IMR-90 (cell line): ENCODE measurements at regions not wholly inside any gene's neighbourhood (a gene's known extent, or its start where the extent isn't known, plus 50 kb on each side); places are given as distances from the start of the nearest gene placed in this dataset.

ENCODE experiments used
- ATAC-seq: fragments of 200-7000 bp; cut with Tn5 transposase; 2 replicates; pipeline ENCODE4 v1.9.1; 2020; ENCODE audit warnings: low read depth, mild to moderate bottlenecking, moderate library complexity
- BruUV-seq: library from RNA; stranded (reverse); fragments of 400-500 nt; replicated peaks from 2 replicates; lab custom pipeline; 2021; lab: Mats Ljungman, UMichigan
- CTCF ChIA-PET: fragments of 300-600 bp; formaldehyde crosslinking; extraction: SDS; loops from one replicate; lab custom pipeline; 2021; ENCODE audit warnings: antibody characterized with exemption; lab: Yijun Ruan, JAX
- POLR2A ChIA-PET: fragments of 300-600 bp; sonication (Branson Sonifier 250); formaldehyde crosslinking; loops from one replicate; lab custom pipeline; 2022; ENCODE audit warnings: antibody characterized with exemption; ENCODE audit not compliant: unreplicated experiment; lab: Charles Lee
- DNase-seq: peaks from one replicate; pipeline ENCODE4 v3.0.0; 2013
- H2AFZ ChIP-seq: replicated peaks from 2 replicates; pipeline ENCODE3; 2013; ENCODE audit warnings: low read length, mild to moderate bottlenecking; ENCODE audit not compliant: poor library complexity
- H2AK5ac ChIP-seq: 2 replicates; pipeline ENCODE4 v1.6.1; 2013; ENCODE audit warnings: low read depth, low read length, inconsistent platforms
- H2AK9ac ChIP-seq: replicated peaks from 2 replicates; pipeline ENCODE3; 2013; ENCODE audit warnings: mild to moderate bottlenecking, low read depth, low read length, moderate library complexity; ENCODE audit not compliant: poor library complexity
- H2BK120ac ChIP-seq: 2 replicates; pipeline ENCODE4 v1.6.1; 2013; ENCODE audit warnings: low read depth, low read length, inconsistent platforms
- H2BK15ac ChIP-seq: 3 replicates; pipeline ENCODE4 v1.6.1; 2013; ENCODE audit warnings: low read depth, low read length, inconsistent platforms
- H2BK20ac ChIP-seq: 2 replicates; pipeline ENCODE4 v1.6.1; 2013; ENCODE audit warnings: low read depth, mild to moderate bottlenecking, inconsistent platforms, low read length, moderate library complexity
- H2BK5ac ChIP-seq: 2 replicates; pipeline ENCODE4 v1.6.1; 2013; ENCODE audit warnings: mild to moderate bottlenecking, low read depth, low read length, inconsistent platforms; ENCODE audit not compliant: poor library complexity, severe bottlenecking
- H3K14ac ChIP-seq: replicated peaks from 2 replicates; pipeline ENCODE4 v1.6.1; 2013; ENCODE audit warnings: low read depth, low read length, inconsistent platforms
- H3K18ac ChIP-seq: 2 replicates; pipeline ENCODE4 v1.6.1; 2013; ENCODE audit warnings: low read depth, low read length, control low read depth
- H3K23ac ChIP-seq: 2 replicates; pipeline ENCODE4 v1.6.1; 2013; ENCODE audit warnings: low read depth, low read length, inconsistent platforms
- H3K27ac ChIP-seq: 2 replicates; pipeline ENCODE4 v1.5.1; 2013; ENCODE audit warnings: mild to moderate bottlenecking, control low read depth, low read length; ENCODE audit not compliant: insufficient read depth
- H3K27me3 ChIP-seq: 2 replicates; pipeline ENCODE4 v1.6.1; 2013; ENCODE audit warnings: low read length; ENCODE audit not compliant: control insufficient read depth, insufficient read depth
- H3K36me3 ChIP-seq: 2 replicates; pipeline ENCODE4 v1.6.1; 2013; ENCODE audit warnings: low read length, mixed read lengths; ENCODE audit not compliant: control insufficient read depth, insufficient read depth
- H3K4ac ChIP-seq: 2 replicates; pipeline ENCODE4 v1.6.1; 2013; ENCODE audit warnings: low read depth, low read length, inconsistent platforms
- H3K4me1 ChIP-seq: 2 replicates; pipeline ENCODE4 v1.6.1; 2013; ENCODE audit warnings: low read length, mixed read lengths; ENCODE audit not compliant: control insufficient read depth, insufficient read depth
- H3K4me2 ChIP-seq: 2 replicates; pipeline ENCODE4 v1.6.1; 2013; ENCODE audit warnings: low read depth, mild to moderate bottlenecking, control low read depth, low read length, moderate library complexity
- H3K4me3 ChIP-seq: 2 replicates; pipeline ENCODE4 v1.5.1; 2013; ENCODE audit warnings: low read depth, mild to moderate bottlenecking, control low read depth, low read length, moderate library complexity; ENCODE audit not compliant: insufficient read depth
- H3K56ac ChIP-seq: 2 replicates; pipeline ENCODE4 v1.6.1; 2013; ENCODE audit warnings: low read length, inconsistent platforms; ENCODE audit not compliant: insufficient read depth; ENCODE audit errors: extremely low read depth
- H3K79me1 ChIP-seq, 2 experiments: 2 replicates each; pipeline ENCODE4 v1.6.1; 2013; ENCODE audit warnings: low read length in 2 of 2, inconsistent platforms in 1 of 2, low read depth in 1 of 2
- H3K9ac ChIP-seq: 2 replicates; pipeline ENCODE4 v1.6.1; 2013; ENCODE audit warnings: low read depth, low read length, control low read depth
- H3K9me1 ChIP-seq: 2 replicates; pipeline ENCODE4 v1.6.1; 2013; ENCODE audit warnings: low read length, inconsistent platforms; ENCODE audit not compliant: insufficient read depth
- H3K9me3 ChIP-seq: 2 replicates; pipeline ENCODE4 v1.6.1; 2013; ENCODE audit warnings: low read length; ENCODE audit not compliant: control insufficient read depth, insufficient read depth
- H4K20me1 ChIP-seq: 2 replicates; pipeline ENCODE4 v1.6.1; 2013; ENCODE audit warnings: low read length, inconsistent platforms; ENCODE audit not compliant: insufficient read depth
- H4K5ac ChIP-seq: 2 replicates; pipeline ENCODE4 v1.6.1; 2013; ENCODE audit warnings: mild to moderate bottlenecking, low read depth, low read length, control low read depth
- H4K8ac ChIP-seq, 2 experiments: 2 replicates each; pipeline ENCODE4 v1.6.1; 2013; ENCODE audit warnings: low read depth in 2 of 2, low read length in 2 of 2, control low read depth in 1 of 2, inconsistent platforms in 1 of 2
- H4K91ac ChIP-seq: 2 replicates; pipeline ENCODE4 v1.6.1; 2013; ENCODE audit warnings: low read depth, low read length, inconsistent platforms; ENCODE audit not compliant: insufficient read depth
- BHLHE40 ChIP-seq: fragments of 150-350 bp; IDR thresholded peaks from 2 replicates; pipeline ENCODE4 v1.6.1; 2016; ENCODE audit warnings: mild to moderate bottlenecking, low read depth, low read length
- CEBPB ChIP-seq: IDR thresholded peaks from 2 replicates; pipeline ENCODE4 v1.6.1; 2012; ENCODE audit warnings: low read depth, low read length, improper control_type of control experiment
- CHD1 ChIP-seq: IDR thresholded peaks from 2 replicates; pipeline ENCODE4 v1.6.1; 2012; ENCODE audit warnings: low read depth, low read length, improper control_type of control experiment
- CTCF ChIP-seq: conservative IDR thresholded peaks from 2 replicates; pipeline ENCODE4 v1.5.1; 2012; ENCODE audit warnings: mild to moderate bottlenecking, low read depth, low read length, improper control_type of control experiment
- ELK1 ChIP-seq: fragments of 150-350 bp; IDR thresholded peaks from 2 replicates; pipeline ENCODE4 v1.6.1; 2016; ENCODE audit warnings: low read depth, mild to moderate bottlenecking, low read length, moderate library complexity, borderline replicate concordance
- FOS ChIP-seq: fragments of 150-350 bp; IDR thresholded peaks from 2 replicates; pipeline ENCODE4 v1.6.1; 2016; ENCODE audit warnings: low read depth, low read length
- MAFK ChIP-seq: IDR thresholded peaks from 2 replicates; pipeline ENCODE4 v1.6.1; 2012; ENCODE audit warnings: low read depth, low read length, improper control_type of control experiment
- MAZ ChIP-seq: IDR thresholded peaks from 2 replicates; pipeline ENCODE4 v1.6.1; 2012; ENCODE audit warnings: low read depth, mild to moderate bottlenecking, low read length, improper control_type of control experiment, moderate library complexity, borderline replicate concordance
- MXI1 ChIP-seq: IDR thresholded peaks from 2 replicates; pipeline ENCODE4 v1.6.1; 2012; ENCODE audit warnings: low read depth, mild to moderate bottlenecking, low read length, moderate library complexity, borderline replicate concordance
- NFE2L2 ChIP-seq: fragments of 150-350 bp; IDR thresholded peaks from 2 replicates; pipeline ENCODE4 v1.6.1; 2016; ENCODE audit warnings: low read depth, mild to moderate bottlenecking, low read length
- POLR2A ChIP-seq: IDR thresholded peaks from 2 replicates; pipeline ENCODE4 v1.6.1; 2012; ENCODE audit warnings: mild to moderate bottlenecking, low read depth, low read length
- RAD21 ChIP-seq: IDR thresholded peaks from 2 replicates; pipeline ENCODE4 v1.6.1; 2012; ENCODE audit warnings: low read length, improper control_type of control experiment
- RCOR1 ChIP-seq: IDR thresholded peaks from 2 replicates; pipeline ENCODE4 v1.6.1; 2012; ENCODE audit warnings: mild to moderate bottlenecking, low read length, improper control_type of control experiment; ENCODE audit not compliant: insufficient replicate concordance
- RFX5 ChIP-seq: IDR thresholded peaks from 2 replicates; pipeline ENCODE4 v1.8.0; 2012; ENCODE audit warnings: low read depth, mild to moderate bottlenecking, low read length, moderate library complexity
- SMC3 ChIP-seq: fragments of 150-350 bp; IDR thresholded peaks from 2 replicates; pipeline ENCODE4 v1.6.1; 2016; ENCODE audit warnings: low read depth, mild to moderate bottlenecking, antibody characterized with exemption, low read length, moderate library complexity
- WGBS, 2 experiments: methylation state at CpG; one replicate each; pipeline versions ENCODE4 v1.1.5 to v1.1.7; 2013; ENCODE audit warnings: missing lambda C conversion rate in 2 of 2; ENCODE audit not compliant: insufficient read length in 1 of 2; ENCODE audit errors: extremely low coverage in 2 of 2; 5-methylcytosine and 5-hydroxymethylcytosine counted together
- dilution Hi-C: fragments of 300-500 bp; cut with HindIII; formaldehyde crosslinking; loops from one replicate; pipeline ENCODE4 v1.14.3; 2018; ENCODE audit warnings: low sequenced_read_pairs; ENCODE audit not compliant: unreplicated experiment
- in situ Hi-C: fragments of 300-500 bp; cut with MboI; formaldehyde crosslinking; loops from 3 replicates; pipeline ENCODE4 v1.14.3; 2019; ENCODE audit warnings: low sequenced_read_pairs, inconsistent platforms, mixed read lengths
- intact Hi-C: fragments of 100-400 bp; cut with micrococcal nuclease; formaldehyde crosslinking; loops from 2 replicates; pipeline ENCODE4 v1.10.0; 2022
- TF ChIP-seq, protein P1 (sequence below): fragments of 150-350 bp; IDR thresholded peaks from 2 replicates; pipeline ENCODE4 v1.6.1; 2017; ENCODE audit warnings: mild to moderate bottlenecking, antibody characterized with exemption, low read length, low read depth

- no peak for TF ChIP-seq MAFK
- no peak for TF ChIP-seq MAZ
- no peak for TF ChIP-seq CTCF
- no peak for TF ChIP-seq ELK1
- TF ChIP-seq BHLHE40, result no peak
- TF ChIP-seq, protein P1, sequence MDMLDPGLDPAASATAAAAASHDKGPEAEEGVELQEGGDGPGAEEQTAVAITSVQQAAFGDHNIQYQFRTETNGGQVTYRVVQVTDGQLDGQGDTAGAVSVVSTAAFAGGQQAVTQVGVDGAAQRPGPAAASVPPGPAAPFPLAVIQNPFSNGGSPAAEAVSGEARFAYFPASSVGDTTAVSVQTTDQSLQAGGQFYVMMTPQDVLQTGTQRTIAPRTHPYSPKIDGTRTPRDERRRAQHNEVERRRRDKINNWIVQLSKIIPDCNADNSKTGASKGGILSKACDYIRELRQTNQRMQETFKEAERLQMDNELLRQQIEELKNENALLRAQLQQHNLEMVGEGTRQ, result no peak
- TF ChIP-seq RCOR1, result no peak
- no peak for TF ChIP-seq MXI1
- no peak for TF ChIP-seq SMC3
- TF ChIP-seq NFE2L2, result no peak
- TF ChIP-seq RFX5, result no peak
- no peak for TF ChIP-seq POLR2A
- no peak for TF ChIP-seq CEBPB
- no peak for TF ChIP-seq FOS
- no peak for TF ChIP-seq RAD21
- no peak for TF ChIP-seq CHD1
- no TSS peak for BruUV-seq
- POLR2A ChIA-PET, result no interaction called here
- H3K27ac ChIP-seq, result no peak overlapping the region
- no peak overlapping the region for H3K9ac ChIP-seq
- H2BK15ac ChIP-seq, result no peak overlapping the region
- CTCF ChIA-PET, result interaction anchor here (1.0 kb wide), 1 partner anchor 30 kb away, joined by 3 read pairs; no protein-coding TSS in a partner anchor
- H3K79me1 ChIP-seq, result no peaks in the 10 kb centered on the region
- H2BK5ac ChIP-seq, result no peak overlapping the region
- dilution Hi-C loops, result no loop called here
- DNase-seq (no peak), ATAC-seq (no peak)
- intact Hi-C loops, result no loop called here
- H2AFZ ChIP-seq, result no peak overlapping the region
- H3K36me3 ChIP-seq, result no peaks in the 10 kb centered on the region
- no peak overlapping the region for H3K18ac ChIP-seq
- H3K23ac ChIP-seq, result no peak overlapping the region
- H2AK9ac ChIP-seq, result no peak overlapping the region
- no peak overlapping the region for H4K91ac ChIP-seq
- no peak overlapping the region for H3K4me3 ChIP-seq
- WGBS, 2 experiments, result no CpG with 5 or more reads among the region's 1 CpG
- in situ Hi-C loops, result no loop called here
- H3K4me1 ChIP-seq, result no peaks in the 10 kb centered on the region
- no peak overlapping the region for H4K5ac ChIP-seq
- H3K9me3 ChIP-seq, result no peaks in the 10 kb centered on the region
- H2BK120ac ChIP-seq, result no peak overlapping the region
- H3K56ac ChIP-seq, result no peak overlapping the region
- H2BK20ac ChIP-seq, result no peak overlapping the region
- no peak overlapping the region for H3K4ac ChIP-seq
- no peaks in the 10 kb centered on the region for H3K9me1 ChIP-seq
- H3K14ac ChIP-seq, result no peak overlapping the region
- no peak overlapping the region for H4K8ac ChIP-seq
- no peak overlapping the region for H3K4me2 ChIP-seq
- no peaks in the 10 kb centered on the region; the same call in 1 of the 2 replicates for H3K27me3 ChIP-seq
- no peaks in the 10 kb centered on the region for H4K20me1 ChIP-seq
- no peak overlapping the region for H2AK5ac ChIP-seq
These were observed 284.8 kb upstream of the CD180 start for GRCh38 chr5:67481362-67481761.
